ENCODE measurements at regions not wholly inside any gene's neighbourhood (a gene's known extent, or its start where the extent isn't known, plus 50 kb on each side); places are given as distances from the start of the nearest gene placed in this dataset.

DNA sequence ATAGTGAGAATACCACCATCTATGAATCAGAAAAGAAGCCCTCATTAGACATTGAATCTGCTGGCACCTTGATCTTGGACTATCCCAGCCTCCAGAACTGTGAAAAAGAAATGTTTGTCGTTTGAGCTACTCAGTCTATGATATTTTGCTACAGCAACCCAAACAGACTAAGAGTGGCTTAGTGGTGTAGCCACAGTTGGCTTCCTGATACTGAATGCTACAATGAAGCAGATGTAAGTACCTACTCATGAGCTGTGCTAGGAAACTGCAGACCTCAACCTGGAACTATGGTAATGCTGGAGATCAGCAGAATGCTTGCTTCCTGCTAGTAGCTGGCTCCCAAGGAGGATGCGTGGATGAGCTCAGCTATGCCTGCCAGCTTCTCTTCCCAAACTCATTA, 268.6 kb upstream of the CRY1 start:
- Histone ChIP-seq H3K4me3 (no peak overlapping the region), H3K27ac (no peak overlapping the region)
- TF ChIP-seq, protein P1, sequence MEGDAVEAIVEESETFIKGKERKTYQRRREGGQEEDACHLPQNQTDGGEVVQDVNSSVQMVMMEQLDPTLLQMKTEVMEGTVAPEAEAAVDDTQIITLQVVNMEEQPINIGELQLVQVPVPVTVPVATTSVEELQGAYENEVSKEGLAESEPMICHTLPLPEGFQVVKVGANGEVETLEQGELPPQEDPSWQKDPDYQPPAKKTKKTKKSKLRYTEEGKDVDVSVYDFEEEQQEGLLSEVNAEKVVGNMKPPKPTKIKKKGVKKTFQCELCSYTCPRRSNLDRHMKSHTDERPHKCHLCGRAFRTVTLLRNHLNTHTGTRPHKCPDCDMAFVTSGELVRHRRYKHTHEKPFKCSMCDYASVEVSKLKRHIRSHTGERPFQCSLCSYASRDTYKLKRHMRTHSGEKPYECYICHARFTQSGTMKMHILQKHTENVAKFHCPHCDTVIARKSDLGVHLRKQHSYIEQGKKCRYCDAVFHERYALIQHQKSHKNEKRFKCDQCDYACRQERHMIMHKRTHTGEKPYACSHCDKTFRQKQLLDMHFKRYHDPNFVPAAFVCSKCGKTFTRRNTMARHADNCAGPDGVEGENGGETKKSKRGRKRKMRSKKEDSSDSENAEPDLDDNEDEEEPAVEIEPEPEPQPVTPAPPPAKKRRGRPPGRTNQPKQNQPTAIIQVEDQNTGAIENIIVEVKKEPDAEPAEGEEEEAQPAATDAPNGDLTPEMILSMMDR (IDR thresholded peaks at IDR 0.05), result no peak
- no peak for DNase-seq (ENCODE audit: low spot score)

DNA sequence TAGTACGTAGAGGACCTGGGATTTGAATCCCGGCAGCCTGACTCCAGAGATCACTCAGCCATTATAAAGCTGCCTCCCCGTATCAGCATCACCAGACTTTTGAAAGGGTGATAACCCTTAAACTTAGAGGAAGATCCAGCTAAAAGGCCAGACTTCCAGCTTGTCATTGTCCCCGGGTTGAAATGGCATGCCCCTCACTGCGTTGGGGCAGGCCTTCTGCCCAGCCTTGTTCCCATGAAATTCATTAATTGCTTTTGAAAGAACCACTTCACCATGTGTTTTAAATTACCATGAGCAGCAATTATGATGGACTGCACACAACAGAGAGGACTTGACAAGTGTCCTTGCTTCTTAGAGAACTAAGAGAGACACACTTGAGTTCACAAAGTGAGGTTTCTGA, 269.6 kb upstream of the CRY1 start:
- no peak for DNase-seq (ENCODE audit: low spot score)
- TF ChIP-seq, protein P1 (IDR thresholded peaks at IDR 0.05), result no peak
- H3K27ac ChIP-seq, result no peak overlapping the region

DNA sequence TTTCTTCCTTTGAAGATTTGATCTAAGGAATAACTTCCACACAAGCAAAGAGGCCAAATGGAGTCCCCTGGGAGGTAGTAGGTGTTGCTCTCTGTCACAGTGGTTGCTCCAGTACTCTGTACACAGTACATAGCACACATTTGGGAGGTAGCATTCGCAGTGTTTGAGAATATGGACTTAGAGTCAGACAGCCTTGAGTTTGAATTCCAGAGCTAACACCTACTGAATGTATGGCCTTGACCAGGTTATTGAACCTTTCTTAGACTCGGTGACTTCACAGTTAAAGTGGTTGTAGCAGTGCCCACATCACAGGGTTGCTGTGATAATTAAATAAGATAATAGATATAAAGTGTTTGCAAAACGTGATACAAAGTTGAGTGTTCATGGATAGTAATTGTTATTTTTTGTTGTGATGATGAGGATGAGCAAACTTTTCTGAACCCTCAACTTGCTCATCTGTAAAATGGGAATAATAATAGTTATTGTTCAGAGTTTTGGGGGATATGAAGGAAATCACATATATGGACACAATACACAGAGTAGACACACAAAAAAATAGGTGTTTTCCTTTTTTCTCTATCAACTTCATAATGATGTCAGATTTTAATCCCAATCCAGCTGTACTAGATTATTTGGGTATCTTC, 271.6 kb upstream of the CRY1 start:
- Histone ChIP-seq H3K27ac (no peak overlapping the region), H3K4me3 (no peak overlapping the region)
- DNase-seq (ENCODE audit: low spot score), result no peak
- TF ChIP-seq, protein P1 (IDR thresholded peaks at IDR 0.05), result no peak

More for the DNA sequence above, 269.6 kb upstream of the CRY1 start:
- H3K4me3 ChIP-seq, result no peak overlapping the region

DNA sequence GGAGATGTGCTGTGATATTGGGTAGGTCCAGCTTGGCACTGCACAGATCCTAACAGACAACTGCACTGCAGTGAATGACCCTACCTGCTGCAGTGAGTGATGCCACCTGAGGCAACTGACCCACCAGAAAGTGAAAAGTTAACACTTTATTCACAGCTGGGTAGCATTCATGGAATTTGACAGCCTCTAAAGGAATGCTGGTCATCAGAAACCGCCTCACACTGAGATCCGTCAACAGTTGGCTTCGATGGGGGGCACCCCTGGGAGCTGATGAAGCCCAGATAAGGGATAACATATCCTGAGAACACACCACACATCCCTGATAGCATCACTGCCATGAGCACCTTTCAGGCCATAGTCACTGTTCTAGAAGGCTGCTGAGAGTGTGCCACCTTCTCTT, 272.4 kb upstream of the CRY1 start:
- no peak for DNase-seq (ENCODE audit: low spot score)
- no peak overlapping the region for H3K27ac ChIP-seq
- H3K4me3 ChIP-seq, result no peak overlapping the region
- TF ChIP-seq, protein P1 (IDR thresholded peaks at IDR 0.05), result no peak

DNA sequence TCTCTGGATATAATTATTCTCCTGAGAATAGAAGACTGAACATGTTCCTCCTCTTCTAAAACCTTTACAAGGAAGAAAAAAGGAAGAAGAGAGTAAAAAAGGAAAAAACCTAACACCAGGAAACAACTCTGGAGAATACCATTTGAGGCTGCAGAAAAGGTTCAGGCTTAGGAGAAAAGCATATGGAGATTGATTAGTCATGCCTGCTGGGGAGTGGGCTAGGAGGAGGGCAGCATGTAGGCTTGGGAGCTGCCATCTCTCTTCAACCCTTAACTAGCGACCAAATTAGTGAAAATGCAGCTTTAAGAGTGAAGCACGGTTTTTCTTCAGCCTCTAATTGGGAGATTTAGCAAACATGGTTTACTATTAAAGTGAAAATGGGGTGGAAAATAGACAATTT, 273.0 kb upstream of the CRY1 start:
- H3K27ac ChIP-seq, result no peak overlapping the region
- DNase-seq (ENCODE audit: low spot score), result no peak
- H3K4me3 ChIP-seq, result no peak overlapping the region
- TF ChIP-seq, protein P1 (IDR thresholded peaks at IDR 0.05), result no peak

DNA sequence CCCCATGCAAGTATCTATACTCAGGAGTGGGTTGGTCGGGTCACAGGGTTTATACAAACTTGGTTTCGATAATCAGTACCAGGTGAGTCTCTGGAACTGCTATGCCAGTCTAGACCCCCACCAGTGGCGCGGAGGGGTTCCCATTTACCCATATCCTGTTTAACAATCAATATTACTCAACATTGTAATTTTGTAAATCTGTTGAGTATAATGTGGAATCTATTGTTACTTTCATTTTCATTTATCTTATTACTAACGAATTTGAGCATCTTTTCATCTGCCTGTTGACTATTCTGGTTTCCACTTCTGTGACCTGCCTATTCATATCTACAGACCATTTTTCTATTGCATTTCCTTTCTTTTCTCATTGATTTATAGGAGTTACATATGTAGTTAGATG, 275.2 kb upstream of the CRY1 start:
- DNase-seq (ENCODE audit: low spot score), result no peak
- no peak overlapping the region for H3K27ac ChIP-seq
- TF ChIP-seq, protein P1 (IDR thresholded peaks at IDR 0.05), result no peak
- no peak overlapping the region for H3K4me3 ChIP-seq

DNA sequence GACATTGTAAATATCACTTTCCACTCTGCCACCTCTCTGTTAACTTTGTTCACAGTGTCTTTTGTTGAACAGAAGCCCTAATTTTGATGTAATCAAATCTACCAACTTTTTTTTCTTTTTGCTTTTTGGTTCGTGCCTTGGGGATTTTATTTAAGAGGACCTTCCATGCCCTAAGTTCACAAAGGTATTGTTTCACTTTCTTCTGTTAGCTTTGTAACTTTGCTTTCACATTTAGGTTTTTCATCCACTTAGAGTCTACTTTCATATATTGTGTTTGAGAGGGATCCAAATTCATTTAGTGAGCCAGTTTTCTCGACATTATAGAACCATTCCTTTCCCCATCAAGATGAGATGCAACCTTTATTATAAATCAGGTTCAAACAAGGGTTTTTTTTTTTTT, 275.7 kb upstream of the CRY1 start:
- TF ChIP-seq, protein P1 (IDR thresholded peaks at IDR 0.05), result no peak
- H3K27ac ChIP-seq, result no peak overlapping the region
- DNase-seq (ENCODE audit: low spot score), result no peak
- H3K4me3 ChIP-seq, result no peak overlapping the region
